ENCODE measurements at regions not wholly inside any gene's neighbourhood (a gene's known extent, or its start where the extent isn't known, plus 50 kb on each side); places are given as distances from the start of the nearest gene placed in this dataset.

- Histone ChIP-seq H3K36me3 (no peaks in the 10 kb centered on the region), H3K4me1 (no peaks in the 10 kb centered on the region), H3K4me3 (no peak overlapping the region), H3K27me3 (no peaks in the 10 kb centered on the region), H3K27ac (no peak overlapping the region), H3K9me3 (no peaks in the 10 kb centered on the region)
- TF ChIP-seq POLR2A (IDR thresholded peaks at IDR 0.05) (no peak), CTCF (IDR thresholded peaks at IDR 0.05) (no peak)
- DNase-seq = no peak
- intact Hi-C loops (cut with DNase I; ENCODE audit: low total_unique reads) = no loop called here
Measured at GRCh38 chr2:387980-388421, 100.1 kb upstream of the ALKAL2 start.

- Histone ChIP-seq H3K9me3 (no peaks in the 10 kb centered on the region), H3K36me3 (no peaks in the 10 kb centered on the region), H3K27ac (no peak overlapping the region), H3K27me3 (no peaks in the 10 kb centered on the region), H3K4me3 (no peak overlapping the region), H3K4me1 (no peaks in the 10 kb centered on the region)
- no peak for DNase-seq
- TF ChIP-seq CTCF (IDR thresholded peaks at IDR 0.05) = no peak
- TF ChIP-seq POLR2A (IDR thresholded peaks at IDR 0.05) = no peak
- intact Hi-C loops (cut with DNase I; ENCODE audit: low total_unique reads) = no loop called here
Measured at GRCh38 chr2:386406-387103, 98.7 kb upstream of the ALKAL2 start.

GRCh38 chr2:385785-386184, 97.9 kb upstream of the ALKAL2 start:
- no peak for TF ChIP-seq POLR2A (IDR thresholded peaks at IDR 0.05)
- no peak for TF ChIP-seq CTCF (IDR thresholded peaks at IDR 0.05)
- Histone ChIP-seq H3K9me3 (no peaks in the 10 kb centered on the region), H3K27me3 (no peaks in the 10 kb centered on the region), H3K4me3 (no peak overlapping the region), H3K4me1 (no peaks in the 10 kb centered on the region), H3K27ac (no peak overlapping the region), H3K36me3 (no peaks in the 10 kb centered on the region)
- DNase-seq = no peak
- intact Hi-C loops (cut with DNase I; ENCODE audit: low total_unique reads) = no loop called here

- TF ChIP-seq CTCF (IDR thresholded peaks at IDR 0.05) (no peak), POLR2A (IDR thresholded peaks at IDR 0.05) (no peak)
- intact Hi-C loops (cut with DNase I; ENCODE audit: low total_unique reads) = no loop called here
- no peak for DNase-seq
- no peaks in the 10 kb centered on the region for H3K4me1 ChIP-seq
- H3K27ac ChIP-seq = no peak overlapping the region
- no peaks in the 10 kb centered on the region for H3K27me3 ChIP-seq
- H3K4me3 ChIP-seq = no peak overlapping the region
- H3K9me3 ChIP-seq = no peaks in the 10 kb centered on the region
- no peaks in the 10 kb centered on the region for H3K36me3 ChIP-seq
Measured at GRCh38 chr2:385061-385460, 97.2 kb upstream of the ALKAL2 start.

GRCh38 chr2:383888-384287, 96.0 kb upstream of the ALKAL2 start:
- TF ChIP-seq CTCF (IDR thresholded peaks at IDR 0.05) (no peak), POLR2A (IDR thresholded peaks at IDR 0.05) (no peak)
- Histone ChIP-seq H3K4me1 (no peaks in the 10 kb centered on the region), H3K27ac (no peak overlapping the region), H3K4me3 (no peak overlapping the region), H3K9me3 (no peaks in the 10 kb centered on the region), H3K27me3 (no peaks in the 10 kb centered on the region), H3K36me3 (no peaks in the 10 kb centered on the region)
- no peak for DNase-seq
- intact Hi-C loops (cut with DNase I; ENCODE audit: low total_unique reads) = no loop called here
